ENCODE measurements at regions not wholly inside any gene's neighbourhood (a gene's known extent, or its start where the extent isn't known, plus 50 kb on each side); places are given as distances from the start of the nearest gene placed in this dataset.

- no peak for TF ChIP-seq CTCF (conservative IDR thresholded peaks at IDR 0.05)
- no peak for TF ChIP-seq ZFX (IDR thresholded peaks at IDR 0.05)
Observed at GRCh38 chr20:60212695-60213094, 254.5 kb downstream of the CDH26 start.
